SJSA1 (cell line): ENCODE measurements at regions not wholly inside any gene's neighbourhood (a gene's known extent, or its start where the extent isn't known, plus 50 kb on each side); places are given as distances from the start of the nearest gene placed in this dataset.
"Not testable (repeated sequence)": the region's sequence is repeated elsewhere in the genome, so short reads cannot be mapped to it uniquely, and the experiment has no call there.

Experiments used
- DNase-seq, 2 experiments: peaks; one replicate each; pipeline ENCODE4 v3.0.0-alpha.2; 2015 to 2020; ENCODE audit warnings: low spot score in 2 of 2, low read depth in 1 of 2
- H3K27ac ChIP-seq: fragments of 250-450 bp; sonication (Bioruptor Pico); 2 replicates; pipeline ENCODE4 v1.5.1; 2020; ENCODE audit warnings: mild to moderate bottlenecking, moderate library complexity
- H3K27me3 ChIP-seq: fragments of 250-450 bp; sonication (Bioruptor Pico); replicated peaks from 2 replicates; pipeline ENCODE4 v1.5.1; 2020; ENCODE audit warnings: mild to moderate bottlenecking, moderate library complexity
- H3K36me3 ChIP-seq: fragments of 250-450 bp; sonication (Bioruptor Pico); 2 replicates; pipeline ENCODE4 v1.5.1; 2020; ENCODE audit warnings: mild to moderate bottlenecking
- H3K4me1 ChIP-seq: fragments of 250-450 bp; sonication (Bioruptor Pico); replicated peaks from 2 replicates; pipeline ENCODE4 v1.6.1; 2021; ENCODE audit warnings: mild to moderate bottlenecking
- H3K4me3 ChIP-seq: fragments of 250-450 bp; sonication (Bioruptor Pico); 2 replicates; pipeline ENCODE4 v1.5.1; 2020; ENCODE audit warnings: mild to moderate bottlenecking
- H3K9me3 ChIP-seq: fragments of 250-450 bp; sonication (Bioruptor Pico); replicated peaks from 2 replicates; pipeline ENCODE4 v1.5.1; 2020; ENCODE audit warnings: mild to moderate bottlenecking

DNA sequence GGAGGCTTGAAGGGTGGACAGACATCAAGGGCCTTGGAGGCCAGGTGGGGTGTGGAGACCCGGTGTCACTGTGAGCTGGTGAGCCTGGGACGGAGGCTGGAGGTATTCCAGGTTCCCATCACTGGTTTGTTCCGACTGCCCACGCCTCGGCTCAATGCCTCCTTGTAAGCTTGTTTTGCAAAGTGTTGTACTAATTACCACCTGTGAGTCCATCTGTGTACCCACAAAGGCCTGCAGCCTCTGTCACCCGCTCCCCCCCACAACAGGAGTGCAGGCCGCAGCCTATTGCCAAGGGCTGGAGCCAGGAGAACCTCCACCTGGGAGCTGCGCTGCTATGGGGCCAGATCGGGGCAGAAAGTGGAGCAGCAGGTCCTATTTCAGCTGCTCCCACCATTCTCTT, 521.8 kb upstream of the DPP6 start:
- Histone ChIP-seq H3K4me1 (no peaks in the 10 kb centered on the region), H3K36me3 (no peaks in the 10 kb centered on the region), H3K27me3 (no peaks in the 10 kb centered on the region), H3K4me3 (no peak overlapping the region), H3K9me3 (peaks cover 10% of the 10 kb centered on the region), H3K27ac (no peak overlapping the region)
- no peak for DNase-seq

DNA sequence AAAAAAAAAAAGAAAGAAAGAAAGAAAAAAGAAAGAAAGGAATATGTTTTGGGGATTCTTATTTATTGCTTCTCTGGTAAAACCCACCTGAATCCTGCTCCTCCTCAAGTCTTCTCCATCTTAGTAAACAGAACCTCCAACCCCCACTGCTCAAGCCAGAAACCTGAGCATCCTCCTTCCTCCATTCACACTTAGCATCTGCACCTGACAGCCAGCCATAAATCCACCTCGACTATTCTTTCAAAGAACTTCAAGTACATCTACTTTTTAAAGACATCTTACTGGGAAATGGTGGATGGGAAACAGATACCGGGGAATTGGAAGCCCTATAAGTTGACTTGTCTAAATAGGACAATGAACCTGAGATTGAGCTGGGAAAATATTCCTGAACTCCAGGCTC, 519.9 kb upstream of the DPP6 start:
- DNase-seq = no peak
- H3K27ac ChIP-seq = no peak overlapping the region
- H3K4me3 ChIP-seq = no peak overlapping the region
- H3K27me3 ChIP-seq = no peaks in the 10 kb centered on the region
- H3K9me3 ChIP-seq = peaks cover 10% of the 10 kb centered on the region
- H3K4me1 ChIP-seq = no peaks in the 10 kb centered on the region
- H3K36me3 ChIP-seq = no peaks in the 10 kb centered on the region

DNA sequence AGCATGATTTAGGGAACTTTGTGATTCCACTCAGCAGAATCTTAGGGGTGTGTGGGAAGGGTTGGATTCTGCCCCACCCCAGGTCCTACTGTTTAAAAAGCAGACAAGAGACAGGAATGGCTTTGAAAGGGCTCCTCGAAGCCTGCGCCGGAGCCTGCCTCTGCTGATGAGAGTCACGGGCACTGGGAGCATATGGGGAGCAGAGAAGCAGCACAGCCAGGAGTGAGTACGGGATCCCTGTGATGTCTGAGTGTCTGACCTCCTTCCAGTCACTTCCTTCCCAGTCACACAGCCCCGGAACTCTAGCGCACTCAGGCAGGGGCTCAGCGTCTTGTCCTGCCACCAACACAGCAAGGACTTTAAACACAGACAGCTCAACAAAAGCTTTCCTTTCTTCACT, 514.9 kb upstream of the DPP6 start:
- Histone ChIP-seq H3K27me3 (no peaks in the 10 kb centered on the region), H3K9me3 (peaks cover 13% of the 10 kb centered on the region), H3K27ac (no peak overlapping the region), H3K36me3 (no peaks in the 10 kb centered on the region), H3K4me3 (no peak overlapping the region), H3K4me1 (no peaks in the 10 kb centered on the region)
- DNase-seq = no peak

DNA sequence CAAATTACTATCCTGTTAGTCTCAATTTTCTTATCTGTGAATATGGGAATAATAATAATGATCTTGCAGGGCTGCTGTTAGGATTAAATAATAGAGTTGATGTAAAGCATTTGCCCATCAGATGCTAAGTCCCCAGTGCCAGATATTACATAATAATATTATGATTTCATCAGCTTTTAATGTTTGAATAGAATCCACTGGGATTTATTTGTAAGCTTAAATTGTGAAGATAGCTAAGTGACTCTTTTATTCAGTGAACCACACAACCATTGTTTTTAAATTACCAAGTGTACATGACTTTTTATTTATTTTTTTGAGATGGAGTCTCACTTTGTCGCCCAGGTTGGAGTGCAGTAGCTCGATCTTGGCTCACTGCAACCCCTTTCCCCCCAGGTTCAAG, 510.3 kb upstream of the DPP6 start:
- H3K27ac ChIP-seq = no peak overlapping the region
- no peaks in the 10 kb centered on the region for H3K4me1 ChIP-seq
- peaks cover 7% of the 10 kb centered on the region for H3K9me3 ChIP-seq
- no peak for DNase-seq
- H3K27me3 ChIP-seq = no peaks in the 10 kb centered on the region
- no peak overlapping the region for H3K4me3 ChIP-seq
- H3K36me3 ChIP-seq = no peaks in the 10 kb centered on the region

DNA sequence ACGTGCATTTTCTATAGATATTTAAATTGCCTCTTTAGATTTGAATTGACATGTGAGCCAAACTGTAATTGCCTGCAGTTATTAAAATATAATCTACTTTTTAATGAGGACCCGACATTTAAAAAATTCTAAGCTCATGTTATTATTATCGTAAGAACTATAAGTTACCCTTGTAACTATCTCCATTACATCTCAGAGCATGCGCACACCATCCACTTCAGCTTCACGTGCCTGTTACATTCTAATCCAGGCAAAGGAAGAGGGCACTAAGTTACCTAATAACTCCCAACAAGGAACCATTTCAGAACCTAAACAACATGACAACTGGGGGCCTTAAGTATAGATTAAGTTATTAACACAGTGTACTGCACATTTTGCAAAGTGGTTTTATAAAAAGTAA, 509.0 kb upstream of the DPP6 start:
- Histone ChIP-seq H3K9me3 (peaks cover 7% of the 10 kb centered on the region; the same call in 1 of the 2 replicates), H3K27me3 (no peaks in the 10 kb centered on the region), H3K4me1 (no peaks in the 10 kb centered on the region), H3K27ac (no peak overlapping the region), H3K4me3 (no peak overlapping the region), H3K36me3 (no peaks in the 10 kb centered on the region)
- DNase-seq = no peak

DNA sequence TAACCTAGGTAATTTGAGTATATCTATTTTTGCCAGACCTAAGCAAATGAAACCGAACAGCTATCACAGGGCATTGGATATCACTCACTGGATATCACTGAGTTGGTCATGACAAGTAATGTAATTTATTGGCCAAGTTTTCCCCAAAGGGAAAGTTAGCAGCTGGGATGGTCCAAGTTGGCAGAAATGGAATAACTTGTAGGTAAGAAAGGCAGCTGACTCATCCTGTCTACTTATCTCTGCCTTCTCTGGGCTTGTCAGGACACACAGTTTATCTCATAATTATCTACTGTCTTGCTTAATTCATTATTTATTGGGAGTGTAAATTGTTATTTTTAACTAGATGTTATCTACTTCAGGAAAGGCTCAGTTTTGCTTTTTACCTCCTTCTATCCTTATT, 502.0 kb upstream of the DPP6 start:
- H3K36me3 ChIP-seq = no peaks in the 10 kb centered on the region
- DNase-seq = no peak
- H3K9me3 ChIP-seq = peaks cover 5% of the 10 kb centered on the region
- H3K4me1 ChIP-seq = no peaks in the 10 kb centered on the region
- H3K27ac ChIP-seq = no peak overlapping the region
- H3K27me3 ChIP-seq = no peaks in the 10 kb centered on the region
- H3K4me3 ChIP-seq = no peak overlapping the region

DNA sequence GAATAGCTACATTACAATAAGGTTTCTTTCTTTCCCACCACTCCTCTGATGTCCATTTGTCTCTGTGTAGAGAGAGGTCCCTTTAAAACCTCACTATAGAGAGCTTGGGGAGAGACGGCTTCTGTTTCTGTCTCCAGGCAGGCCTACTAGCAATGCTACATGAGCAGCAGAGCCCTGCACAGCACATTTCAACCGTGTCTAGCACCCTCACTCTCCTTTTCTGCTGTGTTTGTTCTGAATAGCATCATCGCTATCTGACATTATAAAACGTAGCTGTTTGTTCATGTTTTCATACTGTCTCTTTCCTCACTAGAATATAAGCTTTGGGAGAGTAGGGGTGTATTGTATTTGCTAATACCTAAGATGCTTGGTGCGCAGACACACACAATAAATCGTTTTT, 487.8 kb upstream of the DPP6 start:
- no peak overlapping the region for H3K4me3 ChIP-seq
- no peaks in the 10 kb centered on the region for H3K27me3 ChIP-seq
- no peaks in the 10 kb centered on the region for H3K4me1 ChIP-seq
- no peaks in the 10 kb centered on the region for H3K36me3 ChIP-seq
- DNase-seq = no peak
- H3K27ac ChIP-seq = no peak overlapping the region
- peaks cover 9% of the 10 kb centered on the region; the same call in 1 of the 2 replicates for H3K9me3 ChIP-seq

DNA sequence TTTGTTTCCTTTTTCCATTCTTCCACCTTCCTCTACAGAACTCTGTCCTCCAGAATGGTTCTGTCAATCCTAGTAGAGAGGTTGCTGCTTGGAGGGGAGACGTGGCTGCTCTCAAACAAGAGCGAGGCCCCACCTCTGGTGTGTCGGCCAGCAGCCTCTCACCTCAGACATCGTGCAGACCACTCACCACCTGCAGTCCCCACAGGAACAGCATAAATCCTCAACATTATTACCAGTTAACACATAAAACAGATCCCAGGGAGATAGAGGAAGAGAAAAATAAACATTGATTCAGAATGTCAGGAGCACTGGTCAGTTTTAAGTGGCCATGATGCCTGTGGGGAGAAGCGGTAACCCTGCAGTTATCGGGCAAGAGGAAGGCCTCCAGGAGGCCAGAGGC, 485.9 kb upstream of the DPP6 start:
- Histone ChIP-seq H3K36me3 (no peaks in the 10 kb centered on the region), H3K4me1 (no peaks in the 10 kb centered on the region), H3K27ac (no peak overlapping the region), H3K4me3 (no peak overlapping the region), H3K9me3 (peaks cover 9% of the 10 kb centered on the region; the same call in 1 of the 2 replicates), H3K27me3 (no peaks in the 10 kb centered on the region)
- no peak for DNase-seq

DNA sequence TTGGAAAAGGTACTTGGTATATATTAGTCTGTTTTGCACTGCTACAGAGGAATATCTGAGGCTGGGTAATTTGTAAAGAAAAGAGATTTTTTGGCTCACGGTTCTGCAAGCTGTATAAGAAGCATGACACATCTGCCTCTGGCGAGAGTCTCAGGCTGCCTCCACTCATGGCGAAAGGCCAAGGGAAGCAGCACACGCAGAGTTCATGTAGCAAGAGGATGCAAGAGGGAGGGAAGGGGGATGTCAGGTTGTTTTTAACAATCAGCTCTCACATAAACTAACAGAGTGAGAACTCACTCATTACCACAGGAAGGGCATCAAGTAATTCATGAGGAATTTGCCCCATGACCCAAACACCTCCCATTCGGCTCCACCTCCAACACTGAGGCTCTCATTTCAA, 484.8 kb upstream of the DPP6 start:
- Histone ChIP-seq H3K4me1 (no peaks in the 10 kb centered on the region), H3K27ac (no peak overlapping the region), H3K9me3 (peaks cover 9% of the 10 kb centered on the region; the same call in 1 of the 2 replicates), H3K4me3 (no peak overlapping the region), H3K36me3 (no peaks in the 10 kb centered on the region), H3K27me3 (no peaks in the 10 kb centered on the region)
- no peak for DNase-seq

DNA sequence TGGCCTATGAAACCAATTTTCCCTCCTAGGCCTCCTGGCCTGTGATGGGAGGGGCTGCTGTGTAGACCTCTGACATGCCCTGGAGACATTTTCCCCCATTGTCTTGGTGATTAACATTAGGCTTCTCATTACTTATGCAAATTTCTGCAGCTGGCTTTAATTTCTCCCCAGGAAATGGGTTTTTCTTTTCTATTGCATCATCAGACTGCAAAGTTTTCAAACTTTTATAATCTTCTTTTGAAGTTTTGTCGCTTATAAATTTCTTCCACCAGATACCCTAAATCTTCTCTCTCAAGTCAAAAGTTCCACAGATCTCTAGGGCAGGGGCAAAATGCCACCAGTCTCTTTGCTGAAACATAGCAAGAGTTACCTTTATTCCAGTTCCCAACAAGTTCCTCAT, 482.7 kb upstream of the DPP6 start:
- H3K4me3 ChIP-seq, H3K27ac ChIP-seq, DNase-seq, H3K9me3 ChIP-seq, H3K27me3 ChIP-seq, H3K36me3 ChIP-seq, H3K4me1 ChIP-seq: not testable (repeated sequence)

DNA sequence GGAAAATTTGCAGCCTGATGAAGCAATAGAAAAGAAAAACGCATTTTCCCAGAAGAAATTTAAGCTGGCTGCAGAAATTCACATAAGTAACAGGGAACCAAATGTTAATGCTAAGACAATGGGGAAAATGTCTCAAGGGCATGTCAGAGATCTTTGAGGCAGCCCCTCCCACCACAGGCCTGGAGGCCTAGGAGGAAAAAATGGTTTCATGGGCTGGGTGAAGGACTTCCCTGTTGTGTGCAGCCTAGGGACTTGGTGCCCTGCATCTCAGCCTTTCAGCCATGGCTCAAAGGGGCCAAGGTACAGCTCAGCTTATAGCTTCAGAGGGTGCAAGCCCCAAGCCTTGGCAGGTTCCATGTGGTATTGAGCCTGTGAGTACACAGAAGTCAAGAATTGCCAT, 476.1 kb upstream of the DPP6 start:
- H3K36me3 ChIP-seq = no peaks in the 10 kb centered on the region
- peaks cover 11% of the 10 kb centered on the region for H3K9me3 ChIP-seq
- H3K4me3 ChIP-seq = no peak overlapping the region
- no peaks in the 10 kb centered on the region for H3K27me3 ChIP-seq
- DNase-seq = no peak
- no peak overlapping the region for H3K27ac ChIP-seq
- H3K4me1 ChIP-seq = no peaks in the 10 kb centered on the region

DNA sequence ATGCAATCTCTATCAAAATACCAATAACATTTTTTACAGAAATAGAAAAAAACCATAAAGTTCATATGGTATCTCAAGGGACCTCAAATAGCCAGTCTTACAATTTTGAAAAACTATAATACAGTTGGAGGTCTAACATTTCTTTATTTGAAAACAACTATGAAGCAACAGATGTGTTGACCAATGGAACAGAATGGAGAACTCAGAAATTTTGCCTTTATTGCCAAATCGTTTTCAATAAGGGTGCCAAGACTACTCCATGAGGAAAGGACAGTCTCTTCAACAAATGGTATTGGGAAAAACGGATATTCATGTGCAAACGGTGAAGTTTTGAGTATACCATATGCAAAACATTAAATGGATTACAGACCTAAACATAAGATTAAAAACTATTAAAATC, 470.8 kb upstream of the DPP6 start:
- H3K36me3 ChIP-seq = no peaks in the 10 kb centered on the region
- no peak for DNase-seq

DNA sequence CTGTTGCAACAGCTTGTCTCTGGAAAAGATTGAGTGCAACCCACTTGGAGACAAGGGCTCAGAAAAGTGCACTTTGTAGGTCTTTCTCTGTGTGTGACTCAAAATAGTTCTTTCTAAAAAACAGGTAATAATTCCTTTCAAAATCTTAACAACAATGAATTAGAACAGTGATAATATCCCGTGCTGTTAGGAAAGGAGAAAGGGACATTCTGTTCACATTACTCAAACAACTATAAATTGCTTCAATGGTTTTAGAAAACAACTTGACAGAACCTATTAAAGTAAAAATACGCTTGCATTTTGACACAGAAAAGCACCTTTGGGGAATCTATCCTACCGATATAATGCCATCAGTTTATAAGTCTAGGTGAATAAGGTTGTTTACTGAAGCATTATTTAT, 468.1 kb upstream of the DPP6 start:
- H3K9me3 ChIP-seq = peaks cover 2% of the 10 kb centered on the region

More for the DNA sequence above, 470.8 kb upstream of the DPP6 start:
- no peaks in the 10 kb centered on the region for H3K27me3 ChIP-seq
- H3K4me1 ChIP-seq = no peaks in the 10 kb centered on the region
- no peak overlapping the region for H3K27ac ChIP-seq
- no peak overlapping the region for H3K4me3 ChIP-seq
- peaks cover 5% of the 10 kb centered on the region; the same call in 1 of the 2 replicates for H3K9me3 ChIP-seq

DNA sequence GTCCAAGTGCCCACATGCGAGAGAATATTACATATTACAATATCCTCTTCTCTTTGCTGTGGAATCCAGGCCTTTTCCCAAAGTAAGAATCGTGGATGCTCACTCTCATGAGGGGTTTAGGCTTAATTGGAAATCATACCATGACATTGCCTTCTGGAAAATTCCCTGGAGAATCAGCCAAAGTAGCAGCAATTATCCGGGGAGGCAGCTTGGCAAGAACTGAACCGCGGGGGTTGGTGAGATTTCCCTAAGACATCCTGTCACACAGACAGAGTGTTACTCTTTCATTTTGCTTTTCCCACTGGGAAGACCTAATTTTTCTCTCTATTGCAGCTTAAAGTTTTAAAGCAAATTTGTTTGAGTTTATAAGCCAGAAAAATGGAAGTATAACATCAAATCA, 463.6 kb upstream of the DPP6 start:
- no peak overlapping the region for H3K27ac ChIP-seq
- DNase-seq = no peak
- no peaks in the 10 kb centered on the region for H3K27me3 ChIP-seq
- peaks cover 6% of the 10 kb centered on the region for H3K9me3 ChIP-seq
- no peaks in the 10 kb centered on the region for H3K36me3 ChIP-seq
- H3K4me1 ChIP-seq = no peaks in the 10 kb centered on the region
- H3K4me3 ChIP-seq = no peak overlapping the region

More for the DNA sequence above, 468.1 kb upstream of the DPP6 start:
- H3K27me3 ChIP-seq = no peaks in the 10 kb centered on the region
- no peak overlapping the region for H3K4me3 ChIP-seq
- H3K4me1 ChIP-seq = no peaks in the 10 kb centered on the region
- H3K27ac ChIP-seq = no peak overlapping the region
- H3K36me3 ChIP-seq = no peaks in the 10 kb centered on the region
- DNase-seq = no peak

DNA sequence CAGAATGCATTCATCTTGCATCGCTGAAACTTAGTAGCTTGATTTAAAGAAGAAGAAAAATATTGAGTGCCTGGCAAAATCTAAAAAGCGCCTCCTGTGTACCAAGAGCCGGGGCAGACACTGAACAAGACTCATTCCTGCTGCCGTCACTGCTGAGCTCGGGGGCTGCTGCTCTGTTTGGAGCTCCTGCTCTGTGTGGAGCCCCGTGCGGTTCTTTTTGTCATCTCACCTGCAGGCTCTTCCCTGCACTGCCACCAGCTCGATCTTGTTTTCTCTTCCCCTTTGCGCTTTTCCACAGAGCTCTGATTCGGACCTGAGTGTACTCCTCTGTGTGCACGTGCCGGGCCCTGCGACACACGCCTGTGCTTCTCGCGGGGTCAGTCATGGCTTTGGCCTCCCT, 462.1 kb upstream of the DPP6 start:
- Histone ChIP-seq H3K9me3 (peaks cover 6% of the 10 kb centered on the region), H3K36me3 (no peaks in the 10 kb centered on the region), H3K27ac (no peak overlapping the region), H3K27me3 (no peaks in the 10 kb centered on the region), H3K4me1 (no peaks in the 10 kb centered on the region), H3K4me3 (no peak overlapping the region)
- no peak for DNase-seq
